ENCODE measurements at regions not wholly inside any gene's neighbourhood (a gene's known extent, or its start where the extent isn't known, plus 50 kb on each side); places are given as distances from the start of the nearest gene placed in this dataset.

- TF ChIP-seq CTCF (IDR thresholded peaks at IDR 0.05; ENCODE audit: insufficient read depth, low read length, poor library complexity, severe bottlenecking) (no peak), EZH2phosphoT487 (conservative IDR thresholded peaks at IDR 0.05; ENCODE audit: low read length) (no peak)
Measured at GRCh38 chr4:43718369-43718768, 730.2 kb downstream of the KCTD8 start.

Data from SU-DHL-6 (cell line).